HG03565 (cell line): ENCODE measurements at regions not wholly inside any gene's neighbourhood (a gene's known extent, or its start where the extent isn't known, plus 50 kb on each side); places are given as distances from the start of the nearest gene placed in this dataset.
"Not testable (repeated sequence)": the region's sequence is repeated elsewhere in the genome, so short reads cannot be mapped to it uniquely, and the experiment has no call there.

ENCODE experiments used
- ATAC-seq: cut with Tn5 transposase; IDR thresholded peaks from one replicate; pipeline ENCODE4 v1.9.1; 2021; ENCODE audit warnings: mild to moderate bottlenecking, moderate library complexity; ENCODE audit not compliant: unreplicated experiment

DNA sequence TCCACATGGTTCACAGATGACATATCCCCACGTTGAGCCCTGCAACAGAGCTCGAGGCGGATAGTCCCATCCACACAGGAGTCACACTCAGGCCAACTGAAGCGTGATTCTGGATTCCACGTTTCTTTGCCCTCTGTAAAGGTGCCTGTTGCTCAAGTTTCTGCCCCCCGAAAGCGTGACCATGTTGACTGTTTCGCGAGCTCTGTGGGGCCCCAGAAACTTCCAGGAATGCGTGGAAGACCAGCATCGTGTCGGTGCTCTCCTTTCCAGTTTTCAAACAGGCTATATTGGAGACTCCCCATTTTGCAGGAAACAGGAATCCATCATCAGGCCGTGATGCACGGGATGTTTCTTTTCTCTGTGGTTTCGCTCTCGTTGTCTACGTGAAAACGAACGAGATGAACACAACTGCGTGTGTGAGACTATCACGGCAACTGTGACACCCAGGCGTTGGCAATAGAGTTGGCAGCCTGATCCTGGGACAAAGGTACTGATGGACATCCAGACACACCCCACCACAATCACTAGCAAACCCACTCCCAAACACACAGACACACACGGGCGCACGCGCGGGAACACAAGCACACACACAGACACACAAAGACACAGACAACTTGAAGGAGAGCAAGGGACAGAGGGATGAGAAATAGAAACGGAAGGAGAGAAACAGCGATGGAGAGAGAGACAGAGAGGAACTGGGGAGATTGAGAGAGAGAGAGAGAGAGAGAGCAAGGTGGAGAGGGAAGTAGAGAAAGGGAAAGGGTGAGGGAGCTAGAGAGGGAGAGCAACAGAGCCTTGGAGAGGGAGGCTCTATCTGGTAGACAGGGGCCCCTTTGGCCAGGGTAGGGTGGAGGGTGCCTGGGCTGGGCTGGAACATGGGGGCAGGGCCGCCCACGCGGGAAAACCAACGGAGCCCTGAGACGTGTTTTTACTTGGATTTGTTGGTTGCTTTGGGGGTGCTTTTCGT is 1609.3 kb downstream of the SPATA31A7 start:
- not testable (repeated sequence) for ATAC-seq

DNA sequence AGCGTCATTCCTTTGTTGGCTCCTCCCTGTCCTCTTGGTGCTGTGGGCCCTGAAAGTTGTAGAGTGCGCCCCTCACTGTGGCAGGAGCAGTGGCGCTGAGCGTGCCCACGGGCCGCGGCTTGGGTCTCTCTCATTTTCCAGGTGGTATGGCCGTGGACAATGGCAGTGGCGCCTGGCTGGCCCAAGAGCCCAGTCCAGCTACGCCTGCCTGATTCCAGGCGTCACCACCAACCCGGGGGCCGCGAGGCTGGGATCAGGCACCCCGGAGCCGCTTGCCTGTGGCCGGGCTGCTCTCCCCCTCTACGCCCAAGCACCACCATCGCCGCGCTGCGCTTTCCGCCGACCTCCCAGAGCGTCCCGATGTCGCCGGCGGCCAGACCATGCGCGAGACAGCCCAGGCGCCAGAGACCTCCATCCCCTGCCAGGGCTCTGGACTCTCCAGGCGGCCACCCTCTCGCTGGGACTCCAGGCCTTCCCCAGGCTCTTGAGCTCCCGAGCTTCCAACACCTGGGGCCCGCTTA is 1610.1 kb downstream of the SPATA31A7 start:
- ATAC-seq = not testable (repeated sequence)

GRCh38 chr9:62800451-62801371 is 1610.9 kb downstream of the SPATA31A7 start:
- not testable (repeated sequence) for ATAC-seq

DNA sequence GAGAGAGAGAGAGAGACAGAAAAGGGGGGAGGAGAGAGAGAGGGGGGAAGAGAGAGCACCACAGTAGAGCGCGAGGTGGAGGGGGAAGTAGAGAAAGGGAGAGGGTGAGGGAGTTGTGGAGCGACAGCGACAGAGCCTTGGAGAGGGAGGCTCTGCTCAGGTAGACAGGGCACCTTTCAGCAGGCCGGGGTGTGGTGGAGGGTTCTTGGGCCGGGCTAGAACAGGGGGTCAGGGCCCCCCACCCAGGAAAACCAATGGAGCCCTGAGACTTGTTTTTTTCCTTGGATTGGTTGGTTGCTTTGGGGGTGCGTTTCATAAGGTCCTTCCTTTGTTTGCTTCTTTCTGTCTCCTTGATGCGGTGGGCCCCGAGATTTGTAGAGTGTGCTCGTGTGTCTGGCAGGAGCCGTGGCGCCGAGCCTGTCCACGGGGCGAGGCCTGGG is 1611.6 kb downstream of the SPATA31A7 start:
- ATAC-seq = not testable (repeated sequence)

DNA sequence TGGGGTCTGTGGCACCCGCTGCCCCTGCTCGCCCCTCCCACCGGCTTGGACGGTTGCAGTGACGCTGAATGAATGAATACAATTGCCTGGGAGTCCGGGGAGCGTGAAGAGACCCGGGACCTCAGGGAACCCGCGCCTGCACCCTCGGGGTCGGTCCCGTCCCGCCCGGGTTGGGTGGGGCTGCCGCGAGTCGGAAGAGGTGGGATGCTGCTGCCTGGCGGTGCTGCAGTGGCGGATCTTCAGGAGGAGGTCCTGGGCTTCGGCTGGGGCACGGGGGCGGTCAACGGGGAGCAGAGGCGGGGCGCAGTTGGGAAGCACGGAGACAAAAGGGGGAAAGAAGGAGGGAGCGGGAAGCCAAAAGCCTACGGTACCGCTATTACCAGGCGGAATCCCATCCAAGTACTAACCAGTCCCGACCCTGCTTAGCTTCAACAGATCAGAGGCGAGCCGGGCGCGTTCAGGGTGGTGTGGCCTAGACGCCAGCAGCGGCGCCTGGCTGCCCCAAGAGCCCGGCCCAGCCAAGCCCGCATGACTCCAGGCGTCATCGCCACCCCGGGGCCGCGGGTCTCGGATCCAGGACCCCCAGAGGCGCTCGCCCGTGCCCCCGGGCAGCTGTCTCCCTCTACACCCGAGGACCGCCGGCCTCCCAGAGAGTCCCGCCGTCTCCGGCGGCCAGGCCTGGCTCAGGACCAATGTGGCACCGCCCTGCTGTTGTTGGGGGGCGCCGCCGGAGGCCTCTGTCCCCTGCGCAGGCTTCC is 1612.3 kb downstream of the SPATA31A7 start:
- peak; percentile 99 for ATAC-seq

DNA sequence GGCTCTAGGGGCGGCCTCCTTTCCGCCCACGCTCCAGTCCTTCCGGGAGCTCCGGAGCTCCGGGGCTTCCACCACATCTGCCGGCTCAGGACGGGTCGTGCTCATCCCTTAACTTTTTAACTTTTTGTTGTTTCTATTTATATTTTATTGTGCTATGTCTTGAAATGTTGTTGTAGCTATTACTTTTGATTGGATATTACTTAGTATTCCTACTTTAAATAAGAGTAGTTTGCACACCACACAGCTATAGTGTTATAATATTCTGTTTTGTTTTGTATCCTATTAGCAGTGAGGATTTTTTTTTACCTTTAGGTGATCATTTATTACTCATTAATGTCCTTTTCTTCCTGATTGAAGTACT is 1612.9 kb downstream of the SPATA31A7 start:
- ATAC-seq = not testable (repeated sequence)

DNA sequence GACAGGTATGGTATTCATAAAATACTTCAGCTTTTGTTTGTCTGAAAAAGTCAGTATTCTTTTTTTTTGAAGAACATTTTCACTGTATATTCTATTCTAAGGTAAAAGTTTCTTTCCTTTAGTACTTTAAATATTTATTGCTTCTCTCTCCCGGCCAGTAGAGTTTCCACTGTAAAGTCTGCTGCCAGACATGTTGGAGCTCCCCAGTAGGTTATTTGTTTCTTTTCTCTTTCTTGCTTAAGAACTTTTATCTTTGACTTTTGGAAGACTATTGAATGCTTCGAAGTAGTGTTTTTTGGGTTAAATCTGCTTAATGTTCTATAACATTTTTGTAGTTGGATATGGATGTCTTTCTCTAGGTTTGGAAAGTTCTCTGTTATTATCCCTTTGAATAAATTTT is 1613.3 kb downstream of the SPATA31A7 start:
- not testable (repeated sequence) for ATAC-seq

- ATAC-seq = not testable (repeated sequence)
Measured at GRCh38 chr9:62804314-62804713, 1614.5 kb downstream of the SPATA31A7 start.

DNA sequence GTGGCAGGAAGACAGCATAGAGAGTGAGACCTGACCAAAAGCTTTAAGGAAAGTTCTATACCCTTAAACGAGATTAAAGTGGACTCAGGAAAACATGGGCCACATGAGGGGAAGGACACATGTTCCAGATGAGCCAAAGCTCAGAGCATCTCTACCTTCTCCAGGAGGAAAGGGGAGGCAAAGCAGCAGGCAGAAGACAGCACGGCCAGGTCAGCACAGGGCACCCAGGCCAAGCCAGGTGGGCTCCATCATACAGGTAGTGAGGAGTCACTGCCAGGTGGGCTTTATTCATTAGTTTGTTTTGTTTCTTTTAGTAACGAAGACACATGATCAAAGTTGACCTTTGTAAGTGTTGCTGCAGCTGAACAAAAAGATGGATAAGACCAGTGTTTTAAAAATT is 1617.6 kb downstream of the SPATA31A7 start:
- not testable (repeated sequence) for ATAC-seq

- ATAC-seq = not testable (repeated sequence)
Measured at GRCh38 chr9:62808081-62808480, 1618.2 kb downstream of the SPATA31A7 start.

DNA sequence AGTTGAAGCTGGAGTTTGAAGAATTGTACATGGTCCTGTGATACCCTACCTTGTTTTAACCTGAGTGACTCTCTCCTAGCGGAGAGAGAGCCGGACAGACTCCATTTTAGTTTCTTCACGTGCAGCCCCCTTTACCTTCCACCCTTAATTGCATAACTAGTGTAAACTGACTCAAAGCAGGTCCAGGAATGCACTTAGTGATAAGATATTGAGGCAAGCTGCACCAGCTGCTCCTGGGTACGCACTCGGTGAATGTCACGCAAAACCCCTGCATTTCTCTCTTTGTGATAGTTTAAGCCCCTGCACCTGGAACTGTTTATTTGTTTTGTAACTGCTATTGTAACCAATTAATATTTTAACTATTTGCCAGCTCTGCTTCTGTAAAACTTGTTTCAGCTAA is 1620.5 kb downstream of the SPATA31A7 start:
- ATAC-seq = not testable (repeated sequence)

- not testable (repeated sequence) for ATAC-seq
Measured at GRCh38 chr9:62810811-62811315, 1621.0 kb downstream of the SPATA31A7 start.

DNA sequence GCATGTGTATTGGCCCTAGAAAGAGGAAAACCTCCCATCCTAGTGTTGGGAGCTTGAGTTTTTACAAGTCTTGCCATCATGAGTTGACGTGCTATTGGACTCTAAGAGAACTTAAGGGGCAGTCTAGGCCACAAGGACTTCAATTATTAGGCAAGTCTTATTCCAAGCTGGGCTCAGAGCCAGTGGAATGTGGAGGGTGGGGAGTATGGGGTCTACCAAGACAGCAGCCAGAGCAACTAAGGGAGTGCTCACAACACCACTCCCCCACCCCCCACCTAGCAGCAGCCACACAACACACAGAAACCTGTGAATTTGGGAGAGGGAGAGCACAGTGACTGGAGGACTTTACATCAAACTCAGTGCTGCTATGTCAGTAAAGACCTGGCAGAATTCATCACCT is 1625.6 kb downstream of the SPATA31A7 start:
- ATAC-seq = not testable (repeated sequence)

DNA sequence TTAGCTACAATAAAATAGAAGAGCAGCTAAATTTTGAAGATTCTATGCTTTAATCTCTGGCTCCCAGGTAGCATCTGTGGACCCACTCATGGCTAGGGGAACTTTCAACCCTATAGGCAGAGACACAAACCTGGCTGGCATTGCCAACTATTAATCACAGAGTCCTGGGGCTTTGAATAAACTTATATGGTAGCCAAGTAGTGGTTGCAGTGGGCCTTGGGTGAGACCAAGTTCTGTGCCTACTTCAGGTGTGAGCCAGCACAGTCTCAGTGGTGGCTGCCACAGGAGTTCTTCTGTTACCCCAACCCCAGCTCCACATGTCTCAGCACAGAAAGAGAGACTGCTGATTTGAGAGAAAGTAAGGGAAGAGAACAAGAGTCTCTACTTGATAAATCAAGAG is 1626.5 kb downstream of the SPATA31A7 start:
- ATAC-seq = not testable (repeated sequence)

DNA sequence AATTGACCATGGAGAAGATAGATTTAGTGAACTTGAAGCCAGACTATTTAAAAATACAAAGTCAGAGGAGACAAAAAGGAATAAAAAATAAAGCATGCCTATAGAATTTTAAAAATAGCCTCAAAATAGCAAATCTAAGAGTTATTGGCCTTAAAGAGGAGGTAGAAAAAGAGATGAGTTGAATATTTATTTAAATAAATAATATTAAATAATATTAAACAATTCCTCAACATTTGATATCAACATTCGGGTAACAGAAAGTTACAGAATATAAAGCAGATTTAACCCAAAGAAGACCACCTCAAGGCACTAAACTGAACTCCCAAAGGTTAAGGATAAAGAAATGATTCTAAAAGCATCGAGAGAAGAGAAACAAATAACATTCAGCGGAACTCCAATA is 1627.4 kb downstream of the SPATA31A7 start:
- not testable (repeated sequence) for ATAC-seq

GRCh38 chr9:62822185-62822584 is 1632.3 kb downstream of the SPATA31A7 start:
- not testable (repeated sequence) for ATAC-seq

DNA sequence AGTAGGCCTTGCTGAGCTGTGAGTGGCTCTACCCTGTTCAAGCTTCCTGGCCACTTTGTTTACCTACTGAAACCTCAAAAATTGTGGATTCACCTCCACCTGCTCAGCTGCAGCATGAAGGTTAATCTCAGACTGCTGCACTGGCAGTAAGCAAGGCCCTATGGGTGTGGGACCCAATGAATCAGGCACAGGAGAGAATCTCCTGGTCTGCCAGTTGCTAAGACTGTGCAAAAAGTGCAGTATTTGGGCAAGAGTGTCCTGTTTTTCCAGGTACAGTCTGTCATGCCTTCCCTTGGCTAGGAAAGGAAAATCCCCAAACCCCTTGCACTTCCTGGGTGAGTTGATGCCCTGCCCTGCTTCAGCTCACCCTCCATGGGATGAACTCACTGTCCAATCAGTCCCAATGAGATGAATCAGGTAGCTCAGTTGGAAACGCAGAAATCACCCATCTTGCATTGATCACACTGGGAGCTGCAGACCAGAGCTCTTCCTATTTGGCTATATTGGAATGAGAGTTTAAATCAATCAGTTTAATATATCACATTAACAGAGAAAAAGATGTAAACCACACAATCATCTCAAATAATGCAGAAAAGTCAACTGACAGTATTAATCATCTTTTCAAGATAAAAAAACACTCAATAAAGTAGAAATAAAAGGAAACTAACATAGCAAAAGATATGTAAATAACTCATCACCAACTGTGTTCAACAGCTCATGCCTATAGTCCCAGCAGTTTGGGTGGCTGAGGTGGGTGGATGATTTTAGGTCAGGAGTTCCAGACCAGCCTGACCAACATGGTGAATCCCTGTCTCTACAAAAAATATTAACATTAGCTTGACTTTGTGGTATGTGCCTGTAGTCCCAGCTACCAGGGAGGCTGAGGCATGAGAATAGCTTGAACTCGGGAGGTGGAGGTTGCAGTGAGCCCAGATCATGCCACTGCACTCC is 1638.4 kb downstream of the SPATA31A7 start:
- not testable (repeated sequence) for ATAC-seq

DNA sequence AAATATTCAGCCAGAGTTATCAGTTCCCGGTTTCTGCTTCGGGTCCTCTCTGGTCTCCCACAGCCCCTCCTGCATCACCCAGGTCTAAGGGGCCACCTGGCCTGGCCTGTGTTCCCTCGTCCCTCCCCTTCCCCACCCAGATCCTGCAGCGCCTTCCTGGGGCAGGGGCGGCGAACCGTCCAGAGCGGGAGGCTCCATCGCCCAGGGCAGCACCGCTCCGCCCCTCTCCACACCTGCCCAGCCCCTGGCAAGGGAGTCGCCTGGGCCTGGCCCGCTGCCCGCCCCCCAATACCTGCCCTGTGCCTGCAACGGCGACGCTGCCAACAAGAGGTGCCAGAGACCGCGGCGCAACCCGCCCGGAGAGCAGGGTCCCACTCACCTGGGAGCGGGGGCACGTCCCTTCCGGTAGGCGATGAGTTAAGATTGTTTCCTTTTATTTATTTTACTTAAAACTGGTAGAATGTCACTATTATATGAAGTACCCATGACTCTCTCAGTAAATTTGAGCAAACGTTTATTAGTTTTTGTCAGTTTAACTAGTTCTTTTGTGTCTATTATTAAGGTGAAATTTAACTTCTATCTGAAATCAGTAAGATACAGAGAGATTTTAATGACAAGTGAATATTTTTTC is 1641.1 kb downstream of the SPATA31A7 start:
- ATAC-seq = not testable (repeated sequence)
